ENCODE measurements at regions not wholly inside any gene's neighbourhood (a gene's known extent, or its start where the extent isn't known, plus 50 kb on each side); places are given as distances from the start of the nearest gene placed in this dataset.

DNA sequence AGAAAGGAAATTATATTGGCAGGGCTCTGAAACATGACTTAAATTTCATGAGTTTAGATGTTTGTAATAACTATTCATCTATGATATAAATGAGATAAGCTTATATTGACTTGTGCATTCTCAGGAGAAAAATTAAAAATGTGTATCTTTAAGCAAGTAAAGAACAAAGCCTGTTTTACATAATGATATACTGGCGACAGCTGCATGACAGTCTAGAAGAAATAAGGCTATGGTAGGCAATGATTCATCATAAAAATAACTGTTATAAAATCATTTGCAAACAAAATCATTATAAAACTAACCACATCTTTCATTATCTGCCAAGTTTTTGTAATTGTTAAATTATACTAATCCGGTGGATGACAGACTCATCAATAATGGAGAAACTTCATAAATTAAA is 188.1 kb downstream of the ADAM29 start:
- TF ChIP-seq, protein P1, sequence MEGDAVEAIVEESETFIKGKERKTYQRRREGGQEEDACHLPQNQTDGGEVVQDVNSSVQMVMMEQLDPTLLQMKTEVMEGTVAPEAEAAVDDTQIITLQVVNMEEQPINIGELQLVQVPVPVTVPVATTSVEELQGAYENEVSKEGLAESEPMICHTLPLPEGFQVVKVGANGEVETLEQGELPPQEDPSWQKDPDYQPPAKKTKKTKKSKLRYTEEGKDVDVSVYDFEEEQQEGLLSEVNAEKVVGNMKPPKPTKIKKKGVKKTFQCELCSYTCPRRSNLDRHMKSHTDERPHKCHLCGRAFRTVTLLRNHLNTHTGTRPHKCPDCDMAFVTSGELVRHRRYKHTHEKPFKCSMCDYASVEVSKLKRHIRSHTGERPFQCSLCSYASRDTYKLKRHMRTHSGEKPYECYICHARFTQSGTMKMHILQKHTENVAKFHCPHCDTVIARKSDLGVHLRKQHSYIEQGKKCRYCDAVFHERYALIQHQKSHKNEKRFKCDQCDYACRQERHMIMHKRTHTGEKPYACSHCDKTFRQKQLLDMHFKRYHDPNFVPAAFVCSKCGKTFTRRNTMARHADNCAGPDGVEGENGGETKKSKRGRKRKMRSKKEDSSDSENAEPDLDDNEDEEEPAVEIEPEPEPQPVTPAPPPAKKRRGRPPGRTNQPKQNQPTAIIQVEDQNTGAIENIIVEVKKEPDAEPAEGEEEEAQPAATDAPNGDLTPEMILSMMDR (conservative IDR thresholded peaks at IDR 0.05; ENCODE audit: low read length), result no peak
- no peak for TF ChIP-seq EZH2phosphoT487 (IDR thresholded peaks at IDR 0.05; ENCODE audit: borderline replicate concordance, low read depth, low read length)

Measured in OCI-LY7 (cell line).